KMS-11 (cell line): ENCODE measurements at regions not wholly inside any gene's neighbourhood (a gene's known extent, or its start where the extent isn't known, plus 50 kb on each side); places are given as distances from the start of the nearest gene placed in this dataset.
A peak's percentile ranks its signal among the peaks of the same experiment; 100 is the strongest.

Experiments
- H2AFZ ChIP-seq: fragments of 200-600 bp; sonication (generic); 2 replicates; pipeline ENCODE4 v1.6.1; 2016; ENCODE audit warnings: antibody characterized with exemption, mixed run types, low read depth
- H3K27ac ChIP-seq: fragments of 200-600 bp; sonication (generic); 2 replicates; pipeline ENCODE4 v1.6.1; 2016; ENCODE audit warnings: mild to moderate bottlenecking, mixed run types
- H3K27me3 ChIP-seq: fragments of 200-600 bp; sonication (generic); 2 replicates; pipeline ENCODE4 v1.6.1; 2017; ENCODE audit warnings: mild to moderate bottlenecking, low read depth, mixed run types, moderate library complexity; ENCODE audit not compliant: insufficient read depth
- H3K36me3 ChIP-seq: fragments of 200-600 bp; sonication (generic); 2 replicates; pipeline ENCODE4 v1.6.1; 2017; ENCODE audit warnings: mild to moderate bottlenecking, mixed run types; ENCODE audit not compliant: insufficient read depth
- H3K4me1 ChIP-seq: fragments of 200-600 bp; sonication (generic); 2 replicates; pipeline ENCODE4 v1.6.1; 2016; ENCODE audit warnings: mild to moderate bottlenecking, low read depth, mixed run types; ENCODE audit not compliant: poor library complexity, severe bottlenecking
- H3K4me2 ChIP-seq: fragments of 200-600 bp; sonication (generic); 2 replicates; pipeline ENCODE4 v1.7.0; 2016; ENCODE audit warnings: mild to moderate bottlenecking, mixed run types
- H3K4me3 ChIP-seq: fragments of 200-600 bp; sonication (generic); IDR thresholded peaks from 2 replicates; pipeline ENCODE4 v1.6.1; 2017; ENCODE audit warnings: low read depth, low read length, mixed read lengths; ENCODE audit not compliant: insufficient read depth
- H3K79me2 ChIP-seq: fragments of 200-600 bp; sonication (generic); 2 replicates; pipeline ENCODE4 v1.6.1; 2016; ENCODE audit warnings: low read depth, mixed run types; ENCODE audit not compliant: insufficient read depth
- H3K9ac ChIP-seq: fragments of 200-600 bp; sonication (generic); 2 replicates; pipeline ENCODE4 v1.6.1; 2016; ENCODE audit warnings: mild to moderate bottlenecking, mixed run types
- H4K20me1 ChIP-seq: fragments of 200-600 bp; sonication (generic); 2 replicates; pipeline ENCODE4 v1.6.1; 2016; ENCODE audit warnings: mild to moderate bottlenecking, mixed run types; ENCODE audit not compliant: insufficient read depth
- TF ChIP-seq, protein P1 (sequence below): fragments of 200-600 bp; sonication (generic); conservative IDR thresholded peaks from 2 replicates; pipeline ENCODE4 v1.6.1; 2017; ENCODE audit warnings: low read depth, mild to moderate bottlenecking, antibody characterized with exemption, low read length, moderate library complexity, mixed read lengths

DNA sequence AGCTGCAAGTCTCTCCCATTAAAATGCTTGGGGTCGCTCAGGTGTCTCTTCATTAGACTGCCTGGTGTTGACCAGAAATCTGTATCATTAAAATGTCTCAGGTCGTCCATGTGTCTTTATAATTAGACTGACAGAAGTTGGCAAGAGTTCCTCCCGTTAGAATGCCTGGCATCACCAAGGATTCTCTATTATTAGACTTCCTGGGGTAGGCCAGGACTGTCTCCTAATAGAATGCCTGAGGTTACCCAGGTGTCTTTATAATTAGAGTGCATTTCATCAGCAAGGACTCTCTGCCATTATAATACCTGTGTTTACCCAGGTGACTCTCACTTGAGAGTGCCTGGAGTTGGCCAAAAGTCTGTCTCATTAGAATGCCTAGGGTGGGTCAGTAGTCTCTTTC is 1537.2 kb downstream of the UQCRFS1 start:
- Histone ChIP-seq H3K4me2 (no peak overlapping the region), H3K27me3 (no peaks in the 10 kb centered on the region), H3K4me3 (no peak overlapping the region), H3K27ac (no peak overlapping the region), H4K20me1 (no peaks in the 10 kb centered on the region), H3K9ac (no peak overlapping the region), H3K4me1 (peaks cover 29% of the 10 kb centered on the region), H2AFZ (no peak overlapping the region), H3K79me2 (no peaks in the 10 kb centered on the region), H3K36me3 (no peaks in the 10 kb centered on the region)
- TF ChIP-seq, protein P1, sequence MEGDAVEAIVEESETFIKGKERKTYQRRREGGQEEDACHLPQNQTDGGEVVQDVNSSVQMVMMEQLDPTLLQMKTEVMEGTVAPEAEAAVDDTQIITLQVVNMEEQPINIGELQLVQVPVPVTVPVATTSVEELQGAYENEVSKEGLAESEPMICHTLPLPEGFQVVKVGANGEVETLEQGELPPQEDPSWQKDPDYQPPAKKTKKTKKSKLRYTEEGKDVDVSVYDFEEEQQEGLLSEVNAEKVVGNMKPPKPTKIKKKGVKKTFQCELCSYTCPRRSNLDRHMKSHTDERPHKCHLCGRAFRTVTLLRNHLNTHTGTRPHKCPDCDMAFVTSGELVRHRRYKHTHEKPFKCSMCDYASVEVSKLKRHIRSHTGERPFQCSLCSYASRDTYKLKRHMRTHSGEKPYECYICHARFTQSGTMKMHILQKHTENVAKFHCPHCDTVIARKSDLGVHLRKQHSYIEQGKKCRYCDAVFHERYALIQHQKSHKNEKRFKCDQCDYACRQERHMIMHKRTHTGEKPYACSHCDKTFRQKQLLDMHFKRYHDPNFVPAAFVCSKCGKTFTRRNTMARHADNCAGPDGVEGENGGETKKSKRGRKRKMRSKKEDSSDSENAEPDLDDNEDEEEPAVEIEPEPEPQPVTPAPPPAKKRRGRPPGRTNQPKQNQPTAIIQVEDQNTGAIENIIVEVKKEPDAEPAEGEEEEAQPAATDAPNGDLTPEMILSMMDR: no peak

GRCh38 chr19:27674701-27675100 is 1538.2 kb downstream of the UQCRFS1 start:
- Histone ChIP-seq H2AFZ (no peak overlapping the region), H3K9ac (no peak overlapping the region), H3K27ac (no peak overlapping the region), H3K4me2 (no peak overlapping the region), H3K27me3 (no peaks in the 10 kb centered on the region), H3K4me3 (no peak overlapping the region), H4K20me1 (no peaks in the 10 kb centered on the region), H3K4me1 (peaks cover 29% of the 10 kb centered on the region), H3K36me3 (no peaks in the 10 kb centered on the region), H3K79me2 (no peaks in the 10 kb centered on the region)
- TF ChIP-seq, protein P1: no peak

DNA sequence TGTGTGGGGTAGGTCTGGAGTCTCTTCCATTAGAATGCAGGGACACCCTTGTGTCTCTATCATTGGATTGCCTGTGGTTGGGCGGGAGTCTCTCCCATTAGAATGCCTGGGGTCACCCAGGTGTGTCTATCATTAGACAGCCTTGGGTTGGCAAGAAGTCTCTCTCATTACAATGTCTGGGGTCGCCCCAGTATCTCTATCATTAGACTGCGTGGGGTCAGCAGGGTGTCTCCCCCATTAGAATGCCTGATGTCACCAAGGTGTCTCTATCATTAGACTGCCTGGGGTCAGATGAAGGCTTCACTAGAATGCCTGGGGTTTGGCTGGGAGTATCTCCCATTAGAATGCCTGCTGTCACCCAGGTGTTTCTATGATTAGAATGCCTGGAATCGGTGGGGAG is 1539.0 kb downstream of the UQCRFS1 start:
- Histone ChIP-seq H3K36me3 (no peaks in the 10 kb centered on the region), H3K27ac (no peak overlapping the region), H3K79me2 (no peaks in the 10 kb centered on the region), H3K4me2 (no peak overlapping the region; the same call in 1 of the 2 replicates), H3K27me3 (no peaks in the 10 kb centered on the region), H3K4me1 (peaks cover 29% of the 10 kb centered on the region), H3K9ac (no peak overlapping the region), H2AFZ (no peak overlapping the region), H3K4me3 (no peak overlapping the region), H4K20me1 (no peaks in the 10 kb centered on the region)
- TF ChIP-seq, protein P1: no peak

GRCh38 chr19:27672309-27673047 is 1540.5 kb downstream of the UQCRFS1 start:
- Histone ChIP-seq H3K9ac (no peak overlapping the region), H3K4me3 (no peak overlapping the region), H3K4me1 (peaks cover 29% of the 10 kb centered on the region), H3K36me3 (no peaks in the 10 kb centered on the region), H3K27me3 (no peaks in the 10 kb centered on the region), H2AFZ (no peak overlapping the region), H3K27ac (no peak overlapping the region; the same call in 1 of the 2 replicates), H3K79me2 (no peaks in the 10 kb centered on the region), H4K20me1 (no peaks in the 10 kb centered on the region), H3K4me2 (peak overlapping the region; percentile 55)
- TF ChIP-seq, protein P1: no peak
